B cell (primary cell): ENCODE measurements at regions not wholly inside any gene's neighbourhood (a gene's known extent, or its start where the extent isn't known, plus 50 kb on each side); places are given as distances from the start of the nearest gene placed in this dataset.

Experiments used
- ATAC-seq: fragments of 200-7000 bp; cut with Tn5 transposase; one replicate; pipeline ENCODE4 v1.10.0; 2021; ENCODE audit warnings: low read depth, mild to moderate bottlenecking, moderate number of reproducible peaks, moderate library complexity
- CTCF ChIA-PET: fragments of 350-600 bp; sonication (Branson Sonifier 250); formaldehyde crosslinking; loops from one replicate; lab custom pipeline; 2021; ENCODE audit warnings: antibody characterized with exemption, inconsistent platforms; lab: Charles Lee
- POLR2A ChIA-PET: fragments of 350-600 bp; sonication (Branson Sonifier 250); formaldehyde crosslinking; loops from one replicate; lab custom pipeline; 2021; ENCODE audit warnings: antibody characterized with exemption; lab: Charles Lee
- DNase-seq: peaks from one replicate; pipeline ENCODE4 v3.0.0; 2013
- H2AFZ ChIP-seq: 2 replicates; pipeline ENCODE4 v1.6.1; 2012; ENCODE audit warnings: mild to moderate bottlenecking, low read depth, low read length; ENCODE audit not compliant: insufficient read depth, poor library complexity, severe bottlenecking
- H3K27ac ChIP-seq, 2 donors: 1 replicate in 1 of 2; 2 replicates in 1 of 2; pipeline ENCODE4 v1.5.1; 2012 to 2013; ENCODE audit warnings: low read length in 2 of 2, mild to moderate bottlenecking in 2 of 2, moderate library complexity in 1 of 2
- H3K27me3 ChIP-seq, 4 experiments: fragments of 200-600 bp in 1 of 4; sonication (generic) in 1 of 4; replicated peaks in 1 of 4; 1 replicate in 2 of 4; 2 replicates in 2 of 4; pipeline versions ENCODE4 v1.6.1 to v1.7.0; 2013 to 2016; ENCODE audit warnings: low read length in 3 of 4, mild to moderate bottlenecking in 2 of 4, mixed read lengths in 1 of 4, moderate library complexity in 1 of 4; ENCODE audit not compliant: insufficient read depth in 4 of 4, control insufficient read depth in 3 of 4; ENCODE audit errors: control extremely low read depth in 1 of 4
- H3K36me3 ChIP-seq, 2 experiments: replicated peaks in 1 of 2; 1 replicate in 1 of 2; 2 replicates in 1 of 2; pipeline versions ENCODE4 v1.6.1 to v1.7.1; 2013; ENCODE audit warnings: low read length in 1 of 2; ENCODE audit not compliant: insufficient read depth in 2 of 2, control insufficient read depth in 1 of 2; ENCODE audit errors: control extremely low read depth in 1 of 2, extremely low read depth in 1 of 2
- H3K4me1 ChIP-seq, 2 donors: fragments of 200-600 bp in 1 of 2; sonication (generic) in 1 of 2; 1 replicate in 1 of 2; 2 replicates in 1 of 2; pipeline versions ENCODE4 v1.5.1 to v1.6.1; 2013 to 2017; ENCODE audit warnings: low read length in 2 of 2; ENCODE audit not compliant: control insufficient read depth in 2 of 2, insufficient read depth in 2 of 2
- H3K4me2 ChIP-seq: replicated peaks from 2 replicates; pipeline ENCODE3; 2012; ENCODE audit warnings: mild to moderate bottlenecking, low read depth, low read length; ENCODE audit not compliant: poor library complexity, severe bottlenecking
- H3K4me3 ChIP-seq, 5 experiments: fragments of 200-600 bp in 1 of 5; sonication (generic) in 1 of 5; 1 replicate in 3 of 5; 2 replicates in 2 of 5; pipeline versions ENCODE4 v1.5.1 to v1.7.0; 2011 to 2016; ENCODE audit warnings: low read length in 4 of 5, mild to moderate bottlenecking in 4 of 5, low read depth in 2 of 5, control low read depth in 1 of 5, moderate library complexity in 1 of 5; ENCODE audit not compliant: insufficient read depth in 1 of 5; ENCODE audit errors: control extremely low read depth in 1 of 5, extremely low read depth in 1 of 5
- H3K79me2 ChIP-seq: fragments of 200-600 bp; sonication (generic); one replicate; pipeline ENCODE4 v1.6.0; 2016; ENCODE audit warnings: low read length; ENCODE audit not compliant: control insufficient read depth, insufficient read depth
- H3K9ac ChIP-seq: fragments of 200-600 bp; sonication (generic); 2 replicates; pipeline ENCODE4 v1.6.1; 2017; ENCODE audit warnings: mild to moderate bottlenecking, low read length, moderate library complexity
- H3K9me3 ChIP-seq, 3 donors: one replicate each; pipeline versions ENCODE4 v1.6.1 to v1.7.1; 2013; ENCODE audit warnings: low read length in 2 of 3; ENCODE audit not compliant: control insufficient read depth in 2 of 3, insufficient read depth in 1 of 3; ENCODE audit errors: control extremely low read depth in 1 of 3
- H4K20me1 ChIP-seq: 2 replicates; pipeline ENCODE4 v1.6.0; 2012; ENCODE audit warnings: mild to moderate bottlenecking, low read length; ENCODE audit not compliant: insufficient read depth, control insufficient read depth, poor library complexity, severe bottlenecking
- H3K27ac Mint-ChIP-seq: one replicate; pipeline ENCODE4 v1.8.0; 2021; ENCODE audit warnings: mixed read lengths
- H3K27me3 Mint-ChIP-seq: one replicate; pipeline ENCODE4 v1.8.0; 2021; ENCODE audit warnings: mixed read lengths
- H3K4me1 Mint-ChIP-seq: one replicate; pipeline ENCODE4 v1.8.0; 2021; ENCODE audit warnings: mixed read lengths
- H3K4me3 Mint-ChIP-seq: one replicate; pipeline ENCODE4 v1.8.0; 2021; ENCODE audit warnings: mixed read lengths
- H3K9me3 Mint-ChIP-seq: one replicate; pipeline ENCODE4 v1.8.0; 2022; ENCODE audit warnings: mixed read lengths; ENCODE audit not compliant: insufficient read depth
- CTCF ChIP-seq: fragments of 200-600 bp; IDR thresholded peaks from one replicate; pipeline ENCODE4 v1.8.0; 2022; ENCODE audit warnings: antibody characterized with exemption, mild to moderate bottlenecking
- EZH2 ChIP-seq: IDR thresholded peaks from 2 replicates; pipeline ENCODE4 v1.6.1; 2012; ENCODE audit warnings: borderline replicate concordance, low read depth, mild to moderate bottlenecking, moderate library complexity, low read length; ENCODE audit not compliant: insufficient read depth, poor library complexity, severe bottlenecking
- WGBS: methylation state at CpG from one replicate; pipeline ENCODE4 v1.1.5; 2013; ENCODE audit warnings: missing lambda C conversion rate; ENCODE audit not compliant: insufficient coverage; 5-methylcytosine and 5-hydroxymethylcytosine counted together
- intact Hi-C: fragments of 100-400 bp; cut with micrococcal nuclease; formaldehyde crosslinking; loops from one replicate; pipeline ENCODE4 v1.10.0; 2022

- Mint-ChIP-seq H3K4me1 (no peaks in the 10 kb centered on the region), H3K27ac (no peak overlapping the region), H3K4me3 (no peak overlapping the region), H3K27me3 (no peaks in the 10 kb centered on the region), H3K9me3 (no peaks in the 10 kb centered on the region)
- H3K27ac ChIP-seq: no peak overlapping the region
- DNase-seq: no peak
- no peaks in the 10 kb centered on the region for H4K20me1 ChIP-seq
- H3K27me3 ChIP-seq: no peaks in the 10 kb centered on the region
- no peak overlapping the region for H3K4me2 ChIP-seq
- peaks cover 0 to 7% (median 0%) of the 10 kb centered on the region in 3 donors for H3K9me3 ChIP-seq
- no peak overlapping the region for H2AFZ ChIP-seq
- H3K9ac ChIP-seq: no peak overlapping the region
- no peak overlapping the region for H3K4me3 ChIP-seq
- H3K36me3 ChIP-seq: no peaks in the 10 kb centered on the region
- no peaks in the 10 kb centered on the region for H3K4me1 ChIP-seq
- intact Hi-C loops: no loop called here
- no peak for ATAC-seq
- 39% methylated on average over 6 of the region's 6 CpGs for WGBS
- ChIA-PET CTCF (no interaction called here), POLR2A (no interaction called here)
- TF ChIP-seq CTCF (no peak), EZH2 (no peak)
- no peaks in the 10 kb centered on the region for H3K79me2 ChIP-seq
Observed at GRCh38 chr1:29549001-29549400, 312.7 kb downstream of the PTPRU start.

- Mint-ChIP-seq H3K4me3 (no peak overlapping the region), H3K4me1 (no peaks in the 10 kb centered on the region), H3K27ac (no peak overlapping the region), H3K9me3 (peaks cover 4% of the 10 kb centered on the region), H3K27me3 (no peaks in the 10 kb centered on the region)
- Histone ChIP-seq H3K27ac (no peak overlapping the region), H3K36me3 (no peaks in the 10 kb centered on the region), H3K9ac (no peak overlapping the region), H3K9me3 (peaks cover 0 to 14% (median 0%) of the 10 kb centered on the region in 3 donors), H2AFZ (no peak overlapping the region), H3K4me3 (no peak overlapping the region), H4K20me1 (no peaks in the 10 kb centered on the region), H3K79me2 (no peaks in the 10 kb centered on the region), H3K27me3 (no peaks in the 10 kb centered on the region), H3K4me1 (no peaks in the 10 kb centered on the region), H3K4me2 (no peak overlapping the region)
- WGBS: 60% methylated on average over 4 of the region's 5 CpGs
- CTCF ChIA-PET: no interaction called here
- intact Hi-C loops: no loop called here
- TF ChIP-seq EZH2 (no peak), CTCF (no peak)
- POLR2A ChIA-PET: no interaction called here
- DNase-seq (no peak), ATAC-seq (no peak)
Observed at GRCh38 chr1:29548091-29548490, 311.8 kb downstream of the PTPRU start.
